ENCODE measurements at regions not wholly inside any gene's neighbourhood (a gene's known extent, or its start where the extent isn't known, plus 50 kb on each side); places are given as distances from the start of the nearest gene placed in this dataset.
"Not testable (repeated sequence)": the region's sequence is repeated elsewhere in the genome, so short reads cannot be mapped to it uniquely, and the experiment has no call there.

DNA sequence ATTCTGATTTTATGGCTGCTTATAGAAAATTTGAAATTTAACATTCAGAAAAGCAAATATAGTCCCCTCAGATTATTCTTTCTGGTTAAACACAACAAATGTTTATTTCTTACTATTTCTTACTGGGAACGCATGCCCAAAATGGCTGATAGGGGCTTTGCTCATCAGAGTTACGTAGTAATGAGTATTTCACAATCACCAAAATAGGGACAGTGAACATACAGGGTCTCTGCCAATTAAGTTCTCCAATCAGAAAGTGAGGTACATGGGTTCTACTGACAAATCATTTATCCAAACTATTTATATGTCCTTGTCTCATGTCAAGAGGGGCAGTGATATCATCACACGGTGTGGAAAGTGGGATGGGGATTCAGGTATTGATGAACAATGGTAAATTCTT, 154.5 kb downstream of the BCHE start:
- FAIRE-seq, result no peak
- Histone ChIP-seq H3K27me3 (ENCODE audit: control insufficient read depth, insufficient read depth, low read length) (no peaks in the 10 kb centered on the region), H3K36me3 (ENCODE audit: control insufficient read depth, insufficient read depth, low read length) (no peaks in the 10 kb centered on the region), H3K4me3 (ENCODE audit: low read depth, low read length) (no peak overlapping the region)
- TF ChIP-seq CTCF (IDR thresholded peaks at IDR 0.05; ENCODE audit: insufficient read depth, low read length, severe bottlenecking), result no peak
- DNase-seq (ENCODE audit: low read depth), result no peak

DNA sequence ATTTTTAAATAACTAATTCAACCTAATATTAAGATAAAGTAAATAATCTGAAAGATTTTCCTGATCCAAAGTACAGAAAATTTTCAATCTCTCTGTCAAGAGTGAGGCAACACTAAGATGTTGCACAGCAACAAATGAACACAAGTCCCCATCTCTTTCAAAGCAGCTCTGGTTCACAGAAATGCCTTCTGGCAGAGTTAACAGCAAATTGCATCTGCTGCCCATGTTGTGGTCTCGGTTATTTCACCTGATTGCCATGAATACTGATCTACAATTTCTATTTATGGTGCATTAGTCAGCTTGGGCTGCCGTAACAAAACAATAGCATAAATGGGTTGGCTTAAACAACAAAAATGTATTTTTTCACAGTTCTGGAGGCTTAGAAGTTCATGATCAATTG, 167.3 kb downstream of the BCHE start:
- Histone ChIP-seq H3K4me3 (ENCODE audit: low read depth, low read length) (no peak overlapping the region), H3K27me3 (ENCODE audit: control insufficient read depth, insufficient read depth, low read length) (no peaks in the 10 kb centered on the region), H3K36me3 (ENCODE audit: control insufficient read depth, insufficient read depth, low read length) (no peaks in the 10 kb centered on the region)
- FAIRE-seq (no peak), DNase-seq (ENCODE audit: low read depth) (no peak)
- no peak for TF ChIP-seq CTCF (IDR thresholded peaks at IDR 0.05; ENCODE audit: insufficient read depth, low read length, severe bottlenecking)

DNA sequence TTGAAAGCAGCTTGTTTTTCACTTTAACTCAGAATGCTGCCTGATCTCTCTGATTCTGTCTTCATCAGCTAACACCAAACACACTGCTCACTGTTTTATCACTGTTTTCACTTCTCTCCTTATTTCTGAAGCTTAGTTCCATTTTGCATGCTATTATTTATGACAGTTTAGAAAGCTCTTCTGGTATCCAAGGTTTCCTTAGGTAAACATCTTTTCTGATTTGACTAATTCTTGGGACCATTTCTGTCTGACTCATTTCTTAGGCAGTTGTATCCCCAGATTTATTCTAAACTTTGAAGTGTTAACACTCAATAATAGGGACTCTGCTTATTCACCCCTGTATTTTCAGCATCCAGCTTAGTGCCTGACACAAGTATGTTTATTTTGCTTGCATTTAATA, 167.7 kb downstream of the BCHE start:
- Histone ChIP-seq H3K27me3 (ENCODE audit: control insufficient read depth, insufficient read depth, low read length) (no peaks in the 10 kb centered on the region), H3K36me3 (ENCODE audit: control insufficient read depth, insufficient read depth, low read length) (no peaks in the 10 kb centered on the region), H3K4me3 (ENCODE audit: low read depth, low read length) (no peak overlapping the region)
- FAIRE-seq, result no peak
- no peak for DNase-seq (ENCODE audit: low read depth)
- no peak for TF ChIP-seq CTCF (IDR thresholded peaks at IDR 0.05; ENCODE audit: insufficient read depth, low read length, severe bottlenecking)

GRCh38 chr3:165667676-165668075, 169.5 kb downstream of the BCHE start:
- Histone ChIP-seq H3K4me3 (ENCODE audit: low read depth, low read length) (no peak overlapping the region), H3K27me3 (ENCODE audit: control insufficient read depth, insufficient read depth, low read length) (no peaks in the 10 kb centered on the region), H3K36me3 (ENCODE audit: control insufficient read depth, insufficient read depth, low read length) (no peaks in the 10 kb centered on the region)
- DNase-seq (ENCODE audit: low read depth), result no peak
- FAIRE-seq, result no peak
- no peak for TF ChIP-seq CTCF (IDR thresholded peaks at IDR 0.05; ENCODE audit: insufficient read depth, low read length, severe bottlenecking)

DNA sequence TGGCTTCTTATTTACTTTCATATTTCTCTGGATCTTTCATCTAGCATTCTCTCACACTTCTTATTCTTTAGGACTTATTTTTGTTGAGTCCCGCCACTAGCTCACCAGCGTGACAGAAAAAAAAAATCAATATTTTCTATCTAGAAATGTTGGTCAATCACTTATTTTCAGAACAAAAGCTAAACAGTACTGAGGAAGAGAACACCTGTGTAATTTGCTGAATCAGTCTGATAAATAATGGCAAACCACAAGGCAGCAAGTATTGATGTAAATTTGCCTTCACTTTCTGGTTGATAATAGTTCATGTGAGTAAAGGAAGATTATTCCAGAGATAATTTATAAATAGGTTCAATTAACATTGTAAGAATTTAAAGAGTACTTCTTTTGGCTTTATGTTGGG, 179.2 kb downstream of the BCHE start:
- DNase-seq (ENCODE audit: low read depth) (no peak), FAIRE-seq (no peak)
- no peaks in the 10 kb centered on the region for H3K27me3 ChIP-seq (ENCODE audit: control insufficient read depth, insufficient read depth, low read length)
- H3K36me3 ChIP-seq (ENCODE audit: control insufficient read depth, insufficient read depth, low read length), result no peaks in the 10 kb centered on the region
- no peak for TF ChIP-seq CTCF (IDR thresholded peaks at IDR 0.05; ENCODE audit: insufficient read depth, low read length, severe bottlenecking)
- no peak overlapping the region for H3K4me3 ChIP-seq (ENCODE audit: low read depth, low read length)

DNA sequence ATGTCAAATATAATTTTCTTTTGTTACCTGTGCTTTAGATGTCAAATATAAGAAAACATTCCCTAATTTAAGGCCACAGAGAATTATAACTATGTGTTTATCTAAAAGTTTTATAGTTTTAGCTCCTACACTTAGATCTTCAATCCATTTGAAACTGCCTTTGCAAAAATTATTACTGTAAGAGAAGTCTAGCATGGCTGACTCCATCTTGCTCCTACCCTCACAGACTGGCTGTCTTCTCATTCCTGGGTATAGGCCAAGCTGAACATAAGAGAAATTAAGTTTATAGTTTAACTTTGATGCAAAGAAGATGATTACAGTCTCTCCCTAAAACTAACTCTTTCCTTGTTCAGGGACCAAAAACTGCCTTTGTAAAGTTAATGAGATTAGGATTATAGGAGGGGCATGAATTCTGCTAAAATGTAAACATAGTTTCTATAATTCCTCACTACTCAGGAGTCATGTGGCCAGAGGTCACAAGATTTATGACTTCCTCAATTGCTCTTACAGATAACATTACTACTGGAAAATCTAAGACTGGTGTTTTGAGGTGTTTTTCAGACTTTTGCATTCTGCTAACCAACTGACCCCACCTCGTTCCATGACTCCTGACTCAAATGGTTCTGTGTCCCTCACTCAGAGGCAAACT, 184.0 kb downstream of the BCHE start:
- Histone ChIP-seq H3K36me3 (ENCODE audit: control insufficient read depth, insufficient read depth, low read length) (no peaks in the 10 kb centered on the region), H3K27me3 (ENCODE audit: control insufficient read depth, insufficient read depth, low read length) (no peaks in the 10 kb centered on the region), H3K4me3 (ENCODE audit: low read depth, low read length) (no peak overlapping the region)
- no peak for TF ChIP-seq CTCF (IDR thresholded peaks at IDR 0.05; ENCODE audit: insufficient read depth, low read length, severe bottlenecking)
- FAIRE-seq, result no peak
- DNase-seq (ENCODE audit: low read depth), result no peak

DNA sequence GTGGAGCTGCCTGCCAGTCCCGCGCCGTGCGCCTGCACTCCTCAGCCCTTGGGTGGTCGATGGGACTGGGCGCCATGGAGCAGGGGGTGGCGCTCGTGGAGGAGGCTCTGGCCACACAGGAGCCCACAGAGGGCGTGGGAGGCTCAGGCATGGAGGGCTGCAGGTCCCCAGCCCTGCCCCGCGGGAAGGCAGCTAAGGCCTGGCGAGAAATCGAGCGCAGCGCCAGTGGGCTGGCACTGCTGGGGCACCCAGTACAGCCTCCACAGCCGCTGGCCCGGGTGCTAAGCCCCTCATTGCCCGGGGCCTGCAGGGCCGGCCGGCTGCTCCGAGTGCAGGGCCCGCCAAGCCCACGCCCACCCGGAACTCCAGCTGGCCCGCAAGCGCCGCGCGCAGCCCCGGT, 187.9 kb downstream of the BCHE start:
- H3K4me3 ChIP-seq (ENCODE audit: low read depth, low read length); H3K36me3 ChIP-seq (ENCODE audit: control insufficient read depth, insufficient read depth, low read length); FAIRE-seq; H3K27me3 ChIP-seq (ENCODE audit: control insufficient read depth, insufficient read depth, low read length); DNase-seq (ENCODE audit: low read depth): not testable (repeated sequence)
